Iris pigment epithelial cell (primary cell): ENCODE measurements at regions not wholly inside any gene's neighbourhood (a gene's known extent, or its start where the extent isn't known, plus 50 kb on each side); places are given as distances from the start of the nearest gene placed in this dataset.
A peak's percentile ranks its signal among the peaks of the same experiment; 100 is the strongest.
"Not testable (repeated sequence)": the region's sequence is repeated elsewhere in the genome, so short reads cannot be mapped to it uniquely, and the experiment has no call there.

ENCODE experiments used
- DNase-seq: peaks from one replicate; pipeline ENCODE4 v3.0.0-alpha.2; 2011; ENCODE audit warnings: low read depth

DNA sequence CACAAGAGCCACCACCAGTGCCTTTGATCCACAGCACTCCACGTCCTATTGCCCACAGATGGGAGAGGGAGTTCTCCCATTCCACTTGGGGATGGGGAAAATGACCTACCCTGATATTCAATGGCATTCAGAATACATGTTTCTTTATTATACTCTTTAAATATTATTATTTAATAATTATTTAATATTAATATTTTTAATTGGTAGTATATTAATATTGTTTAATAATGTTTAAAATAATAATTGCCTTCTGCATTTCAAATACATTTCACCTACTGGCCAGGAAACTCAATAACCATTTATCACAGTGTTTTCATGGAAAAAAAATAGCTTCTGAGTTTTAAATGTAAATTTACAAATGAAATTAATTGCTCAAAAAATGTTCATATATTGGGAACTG is 127.4 kb upstream of the G2E3 start:
- DNase-seq = no peak

DNA sequence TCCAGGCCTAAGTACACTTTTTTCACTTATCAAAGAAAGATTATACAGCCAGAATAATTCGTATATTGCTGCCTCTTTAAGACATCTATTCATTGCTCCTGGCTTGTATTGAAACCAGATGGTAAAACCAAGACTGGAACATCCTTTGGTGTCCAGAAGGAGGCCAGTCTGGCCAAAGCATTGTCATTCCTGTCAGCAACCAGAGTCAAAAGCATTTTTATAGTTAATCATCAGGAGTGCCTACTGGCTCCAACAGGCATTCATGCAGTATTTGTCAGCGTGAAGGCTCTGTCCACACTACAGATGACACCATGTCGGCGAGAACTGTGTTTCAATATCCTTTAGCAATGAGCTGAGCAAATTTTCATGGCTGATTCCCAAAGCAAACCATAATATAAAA is 118.0 kb upstream of the G2E3 start:
- no peak for DNase-seq

DNA sequence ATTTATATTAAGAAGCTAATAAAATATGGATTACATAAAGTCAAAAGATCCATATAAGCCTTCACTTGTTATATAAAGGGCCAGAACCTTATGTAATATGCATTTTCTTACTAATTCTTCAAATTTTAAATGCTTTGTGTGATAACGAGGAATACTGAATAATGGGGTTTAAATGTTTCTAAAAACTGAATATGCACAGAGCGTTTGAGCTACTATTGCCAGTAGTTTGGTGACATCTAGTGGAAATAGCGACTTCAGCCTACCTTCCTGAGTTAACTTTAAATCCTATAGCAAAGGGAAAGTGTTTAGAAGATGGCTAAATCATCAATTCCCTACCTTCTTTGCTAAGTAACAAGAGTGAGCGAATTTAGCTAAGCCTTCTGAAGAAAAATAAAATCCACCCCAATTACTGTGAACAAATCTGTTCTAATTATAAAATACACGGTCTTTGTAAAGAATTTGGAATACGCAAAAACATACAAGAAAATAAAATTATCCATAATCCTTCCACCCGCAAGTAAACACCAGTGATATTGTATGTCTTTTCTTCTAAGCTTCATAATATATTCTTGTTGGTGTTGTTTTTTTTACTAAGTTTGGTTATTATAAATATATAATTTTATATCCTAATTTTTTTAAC is 115.5 kb upstream of the G2E3 start:
- peak; percentile 54 for DNase-seq

DNA sequence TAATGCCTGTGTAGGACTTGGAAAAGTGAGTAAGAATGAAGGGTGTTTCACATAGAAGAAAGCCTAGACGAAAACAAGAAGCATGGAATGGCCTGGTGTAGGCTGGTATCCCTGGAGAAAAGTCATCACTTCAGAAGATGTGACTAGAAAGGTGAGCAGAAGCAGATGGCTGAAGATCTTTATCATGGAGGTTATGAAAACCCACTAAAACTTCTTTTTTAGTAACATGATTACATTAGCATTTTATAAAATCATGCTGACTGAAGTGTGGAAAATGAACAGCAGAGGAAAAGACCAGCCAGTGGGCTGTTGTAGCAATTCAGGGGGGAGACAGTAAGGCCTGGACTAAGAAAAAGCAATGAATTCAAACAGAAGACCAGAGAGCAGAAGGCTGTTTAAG is 114.5 kb upstream of the G2E3 start:
- no peak for DNase-seq

DNA sequence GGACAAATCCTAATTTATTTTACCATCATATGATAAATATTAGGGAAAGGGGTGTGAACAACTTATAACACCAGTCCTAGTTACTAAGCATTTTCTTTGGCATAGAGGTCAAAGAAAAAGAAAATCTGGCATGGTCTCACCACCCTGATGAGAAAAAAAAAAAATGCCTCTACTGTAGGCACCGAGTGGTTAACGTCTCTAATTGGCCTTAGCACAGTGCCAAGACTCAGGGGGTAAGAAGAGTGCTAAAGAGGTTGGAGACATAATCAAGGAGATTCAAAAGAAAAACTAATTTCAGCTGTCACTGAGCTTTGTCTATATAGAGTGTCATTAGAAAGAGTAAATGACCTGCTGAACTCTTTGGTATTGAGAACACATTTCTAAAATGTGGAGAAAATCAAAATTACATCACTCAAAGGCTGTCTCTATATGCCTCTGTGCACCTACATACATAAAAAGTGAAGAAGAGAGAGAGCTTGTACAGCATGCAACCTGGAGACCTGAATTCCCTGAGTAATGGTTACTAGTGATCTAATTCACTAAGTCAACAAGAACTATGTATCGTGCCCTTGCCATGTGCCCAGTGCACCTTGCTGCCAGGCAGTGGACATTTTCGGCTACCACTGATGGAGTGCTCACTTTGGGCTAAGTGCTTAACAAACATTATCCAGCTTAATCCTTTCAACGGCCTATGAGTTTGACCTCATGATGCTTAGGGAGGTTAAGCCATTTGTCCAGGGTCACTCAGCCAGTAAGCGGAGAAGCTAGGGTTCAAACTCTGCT is 113.8 kb upstream of the G2E3 start:
- DNase-seq = no peak

DNA sequence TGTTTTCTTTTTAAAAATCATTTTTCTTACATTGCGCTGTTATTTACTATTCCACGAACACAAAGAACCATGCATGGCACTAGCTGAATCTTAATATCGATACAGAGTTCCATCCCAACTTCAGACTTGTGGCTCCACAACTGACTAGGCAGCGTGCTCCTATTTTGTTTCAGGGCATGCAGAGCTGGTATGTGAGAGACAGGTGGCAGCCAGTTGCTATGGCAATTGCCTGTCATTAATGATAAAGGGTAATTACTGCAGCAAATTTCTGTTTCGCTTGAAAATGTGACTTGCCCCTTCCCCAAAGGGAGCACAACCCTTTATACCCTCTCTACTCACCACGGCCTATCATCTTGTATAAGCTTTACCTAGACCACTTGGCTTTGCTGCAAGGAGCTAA is 113.1 kb upstream of the G2E3 start:
- no peak for DNase-seq

DNA sequence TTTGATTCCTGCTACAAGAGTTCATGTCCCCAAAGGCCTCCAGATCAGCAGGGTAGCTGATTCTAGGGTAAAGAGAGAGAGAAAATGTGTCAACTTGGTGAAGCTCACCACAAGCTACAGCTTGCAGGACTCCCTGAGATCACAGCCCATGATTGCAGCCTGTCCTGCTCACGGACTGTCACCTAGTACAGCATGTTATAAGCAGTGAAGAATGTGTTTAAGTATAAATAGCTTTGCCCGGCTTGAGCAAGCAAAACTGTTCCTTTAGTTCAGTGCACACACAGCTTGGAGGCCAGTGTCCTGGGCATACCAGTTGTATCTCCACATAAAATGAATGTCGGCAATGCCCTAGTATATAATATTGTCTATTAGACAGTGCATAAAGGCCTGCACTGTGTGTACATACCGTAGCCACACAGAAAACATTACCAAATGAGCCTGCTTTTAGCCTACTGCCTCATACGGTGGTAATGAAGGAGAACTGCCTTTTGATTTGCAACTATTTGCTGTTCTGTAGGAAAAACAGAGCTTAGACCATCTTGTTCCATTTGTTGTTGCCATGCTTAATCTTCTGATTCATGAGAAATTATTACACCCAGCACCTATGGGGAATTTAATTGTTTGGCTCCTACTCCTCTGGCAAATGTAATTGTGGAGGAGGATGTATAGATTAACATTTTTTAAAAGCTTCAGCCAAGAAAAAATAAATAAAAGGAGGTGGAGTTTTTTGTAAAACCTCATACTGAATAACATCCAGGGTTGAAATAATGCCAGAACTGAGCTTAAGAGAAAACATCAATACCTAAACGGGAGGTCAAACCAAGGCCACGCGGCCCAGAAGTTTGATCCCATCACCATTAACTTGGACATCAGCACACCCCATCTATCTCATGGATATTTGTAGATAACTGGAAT is 108.1 kb upstream of the G2E3 start:
- DNase-seq = peak; percentile 42

DNA sequence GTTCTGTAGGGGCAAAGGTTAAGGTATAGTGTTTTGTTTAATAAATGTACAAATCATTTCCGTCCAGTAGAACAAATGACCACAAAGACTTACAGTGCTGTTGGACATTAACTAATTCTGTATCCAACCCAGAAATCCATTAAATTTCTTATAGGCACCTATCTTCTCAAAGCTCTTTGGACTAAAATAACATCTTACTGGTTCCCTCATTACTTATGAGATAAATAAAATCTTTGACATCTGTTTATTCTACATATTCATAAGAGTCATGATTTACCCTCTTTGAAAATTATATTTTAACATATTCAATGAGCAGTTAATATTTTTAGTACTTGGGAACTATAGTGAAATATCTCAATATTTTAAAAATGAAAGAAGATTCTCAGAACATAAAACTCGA is 102.7 kb upstream of the G2E3 start:
- no peak for DNase-seq

DNA sequence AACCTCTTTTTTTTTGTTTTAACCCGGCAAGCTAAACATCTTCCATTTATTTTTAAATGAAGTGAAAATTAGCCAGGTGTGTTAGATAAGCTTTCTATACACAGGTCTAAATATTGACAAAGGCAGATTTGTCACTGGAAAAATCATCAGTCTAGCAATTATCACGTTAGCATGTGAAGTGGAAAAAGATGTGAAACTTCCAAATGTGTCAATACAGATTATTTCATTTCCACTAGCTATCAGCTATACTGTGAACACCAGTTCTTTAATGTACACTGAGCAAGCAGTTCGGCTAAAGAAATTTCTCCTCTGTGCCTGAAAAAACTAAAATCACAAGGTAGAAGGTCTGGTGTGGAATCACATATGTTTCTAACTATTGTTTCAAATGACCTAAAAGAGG is 96.6 kb upstream of the G2E3 start:
- DNase-seq = no peak

DNA sequence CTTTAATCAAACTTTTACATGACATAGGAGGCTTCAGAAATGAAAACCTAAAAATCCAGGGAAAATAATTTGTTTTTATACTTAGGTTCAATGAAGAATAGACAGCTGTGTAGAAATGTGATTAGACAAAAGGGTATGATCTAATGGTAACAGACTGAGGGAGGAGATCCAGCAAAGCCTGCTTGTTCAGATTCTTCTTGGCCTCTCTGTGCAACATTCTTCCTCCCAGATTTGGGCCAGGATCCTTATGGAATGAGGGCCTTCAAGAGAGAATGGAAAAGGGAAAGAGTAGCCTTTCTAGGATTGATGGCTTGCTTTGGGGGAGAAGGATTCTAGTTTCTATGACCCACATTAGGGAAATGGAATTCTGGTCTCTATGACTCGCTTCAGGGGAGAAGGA is 94.5 kb upstream of the G2E3 start:
- no peak for DNase-seq

DNA sequence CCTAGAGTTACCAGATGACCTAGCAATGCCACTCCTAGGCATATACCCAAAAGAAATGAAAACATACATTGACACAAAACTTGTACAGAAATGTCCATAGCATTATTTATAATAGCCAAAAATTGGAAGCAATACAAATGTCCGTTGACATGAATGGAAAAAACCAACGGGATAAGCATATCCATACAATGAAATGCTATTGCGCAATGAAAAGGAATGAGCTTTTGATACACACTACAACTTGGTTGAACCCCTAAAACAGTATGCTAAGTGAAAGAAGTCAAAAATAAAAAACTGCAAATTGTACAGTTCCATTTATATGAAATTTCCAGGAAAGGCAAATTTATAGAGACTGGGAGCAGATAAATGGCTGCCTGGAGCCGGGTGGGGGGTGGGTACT is 90.6 kb upstream of the G2E3 start:
- DNase-seq = no peak

DNA sequence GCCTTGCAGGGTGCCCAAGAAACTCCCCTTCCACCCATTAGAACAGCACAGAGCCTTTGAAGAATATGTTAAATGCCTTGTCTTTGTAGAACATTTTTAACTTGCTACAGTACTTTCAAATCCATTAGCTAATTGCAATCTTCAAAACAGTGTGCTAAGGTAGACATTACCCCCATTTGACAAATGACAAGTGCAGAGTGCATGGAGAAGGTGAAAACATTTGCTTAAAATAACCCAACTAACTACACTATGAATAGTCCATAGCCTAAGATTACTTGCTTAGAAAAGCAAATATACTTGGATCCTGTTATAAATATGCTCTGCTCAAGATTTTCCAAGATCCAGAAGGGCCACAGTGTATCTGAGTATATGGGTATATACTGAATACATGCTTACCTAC is 87.0 kb upstream of the G2E3 start:
- no peak for DNase-seq

DNA sequence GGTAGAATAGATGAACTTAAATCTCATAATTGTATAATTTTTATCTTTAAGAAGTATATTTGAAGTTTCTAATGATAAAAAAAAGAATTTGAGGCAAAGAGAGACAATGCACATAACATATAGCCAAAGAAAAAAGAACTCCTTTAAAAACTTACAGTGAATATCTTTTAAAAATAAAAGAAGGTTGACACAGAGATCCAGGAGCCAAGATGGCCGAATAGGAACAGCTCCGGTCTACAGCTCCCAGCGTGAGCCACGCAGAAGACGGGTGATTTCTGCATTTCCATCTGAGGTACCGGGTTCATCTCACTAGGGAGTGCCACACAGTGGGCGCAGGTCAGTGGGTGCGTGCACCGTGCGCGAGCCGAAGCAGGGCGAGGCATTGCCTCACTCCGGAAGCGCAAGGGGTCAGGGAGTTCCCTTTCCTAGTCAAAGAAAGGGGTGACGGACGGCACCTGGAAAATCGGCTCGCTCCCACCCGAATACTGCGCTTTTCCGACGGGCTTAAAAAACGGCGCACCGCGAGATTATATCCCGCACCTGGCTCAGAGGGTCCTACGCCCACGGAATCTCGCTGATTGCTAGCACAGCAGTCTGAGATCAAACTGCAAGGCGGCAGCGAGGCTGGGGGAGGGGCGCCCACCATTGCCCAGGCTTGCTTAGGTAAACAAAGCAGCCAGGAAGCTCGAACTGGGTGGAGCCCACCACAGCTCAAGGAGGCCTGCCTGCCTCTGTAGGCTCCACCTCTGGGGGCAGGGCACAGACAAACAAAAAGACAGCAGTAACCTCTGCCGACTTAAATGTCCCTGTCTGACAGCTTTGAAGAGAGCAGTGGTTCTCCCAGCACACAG is 84.9 kb upstream of the G2E3 start:
- not testable (repeated sequence) for DNase-seq

DNA sequence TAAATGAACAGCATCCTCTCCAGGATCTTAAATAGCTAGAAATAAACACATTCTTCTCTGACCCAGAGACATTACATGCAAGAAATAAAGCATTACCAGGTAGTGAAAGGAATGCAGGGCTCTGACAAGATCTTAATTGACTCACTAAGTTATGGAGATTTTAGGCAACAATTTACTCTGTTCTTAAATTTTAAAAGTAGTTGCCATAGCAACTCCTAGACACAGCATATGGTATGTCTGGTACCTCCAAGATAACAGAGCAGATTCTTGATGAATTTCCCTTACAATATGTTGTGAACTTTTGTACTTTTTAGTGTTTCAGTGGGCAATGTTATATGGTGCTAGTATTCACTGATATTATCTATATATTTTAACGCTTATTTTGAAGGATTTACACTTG is 76.7 kb upstream of the G2E3 start:
- no peak for DNase-seq

DNA sequence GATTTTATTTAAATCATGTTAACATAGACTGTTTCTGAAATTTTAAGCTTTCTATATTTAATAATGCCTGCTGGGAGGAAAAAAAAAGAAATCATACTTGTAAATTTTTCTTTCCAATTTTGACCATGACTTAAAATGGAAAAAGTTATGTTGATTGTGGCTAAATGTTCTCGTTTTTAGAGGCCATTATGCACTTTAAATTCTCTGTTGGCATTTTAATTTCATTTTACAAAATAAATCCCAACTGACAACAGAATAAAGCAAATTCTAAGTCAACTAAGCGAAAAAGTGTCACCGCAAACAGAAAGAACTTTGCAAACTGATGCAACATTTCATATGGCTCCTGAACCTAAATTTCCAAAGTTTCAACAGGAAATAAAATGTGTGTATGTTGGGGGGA is 74.8 kb upstream of the G2E3 start:
- DNase-seq = no peak

DNA sequence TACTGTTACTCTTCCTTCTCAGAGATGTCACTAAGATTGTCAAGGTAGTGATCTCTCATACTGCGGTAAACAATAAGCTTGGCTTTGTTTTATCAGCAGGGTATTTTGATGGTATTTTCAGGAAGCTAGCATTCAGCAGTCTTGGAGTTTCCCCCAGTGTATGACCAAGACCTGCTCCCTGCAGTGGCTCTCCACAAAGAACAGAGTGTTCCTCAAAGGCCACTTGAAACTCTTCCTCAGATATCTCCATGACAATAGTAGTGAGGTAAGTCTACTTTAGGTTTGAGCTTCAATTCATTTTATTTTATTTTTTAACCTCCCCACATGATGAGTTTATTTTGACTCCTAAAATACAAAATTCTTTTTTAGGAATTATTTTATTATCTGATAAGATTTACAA is 74.0 kb upstream of the G2E3 start:
- no peak for DNase-seq

DNA sequence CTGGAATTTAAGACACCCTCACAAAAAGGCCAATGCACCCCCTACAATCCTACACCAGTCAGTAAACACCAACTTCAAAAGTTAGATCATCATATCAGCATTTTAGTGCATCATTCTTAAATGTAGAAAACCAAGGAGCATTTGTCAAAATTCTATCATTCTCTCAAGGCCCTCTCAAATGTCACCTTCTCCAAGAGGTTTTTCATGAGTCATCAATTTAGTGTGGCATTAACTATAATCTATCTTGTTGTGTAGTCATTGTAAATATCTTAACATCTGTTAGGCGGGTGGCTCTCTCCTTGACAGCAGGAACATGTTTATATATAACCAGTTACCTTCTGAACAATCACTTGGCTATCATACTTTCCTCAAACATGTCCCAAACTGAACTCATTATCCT is 62.1 kb upstream of the G2E3 start:
- no peak for DNase-seq

DNA sequence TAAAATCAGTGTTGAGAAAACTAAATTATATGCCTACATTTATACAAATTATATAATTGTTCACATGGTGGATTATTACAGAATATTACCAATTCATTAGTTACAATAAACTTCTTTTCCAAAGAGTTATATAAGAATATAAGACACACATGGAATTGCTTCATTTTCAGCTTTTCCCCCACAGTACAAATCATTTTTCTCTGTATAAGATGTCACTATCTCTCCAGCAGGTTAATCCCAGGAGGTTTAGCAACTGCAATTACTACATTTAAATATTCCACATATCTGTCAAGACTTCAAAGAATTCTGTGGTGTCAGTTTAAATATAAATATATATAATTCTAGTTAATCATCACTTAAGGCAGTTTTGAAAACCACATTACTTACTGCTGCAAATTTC is 59.6 kb upstream of the G2E3 start:
- DNase-seq = no peak

DNA sequence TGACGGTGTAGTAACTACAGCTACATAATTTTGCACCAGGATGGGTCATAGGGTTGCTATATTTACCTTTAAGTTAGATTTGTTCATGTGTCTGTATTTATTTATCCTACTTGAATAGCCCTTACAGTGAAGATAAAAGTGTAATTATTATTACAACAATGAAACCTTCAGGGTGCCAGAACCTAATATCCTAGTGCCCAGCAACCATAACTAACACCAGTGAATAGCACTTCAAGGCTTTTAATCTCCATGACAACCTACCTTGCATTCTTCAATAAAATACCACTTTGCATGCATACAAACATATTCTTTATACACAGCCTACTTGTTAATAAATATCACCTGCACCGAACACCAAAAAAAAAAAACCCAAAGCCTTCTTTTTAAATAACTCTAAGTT is 58.7 kb upstream of the G2E3 start:
- DNase-seq = no peak

DNA sequence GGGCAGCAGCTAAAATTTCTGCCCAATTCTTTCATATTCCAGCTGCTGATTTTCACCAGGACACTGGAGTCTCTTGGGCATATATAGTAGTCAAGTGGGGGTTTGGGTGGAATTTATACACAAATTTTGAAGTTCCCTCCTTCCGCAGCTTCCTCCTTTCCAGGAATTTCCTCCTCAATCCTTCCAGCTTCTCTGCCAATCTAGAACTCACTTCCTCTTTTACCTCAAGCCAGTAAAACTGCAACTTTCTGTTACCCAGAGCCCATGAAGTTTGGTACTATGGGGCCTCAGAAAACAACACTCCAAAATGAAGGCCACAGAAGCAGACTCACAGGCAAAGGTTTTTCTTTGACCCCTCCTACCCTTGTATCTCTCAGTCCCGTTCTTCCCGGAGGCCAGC is 51.7 kb upstream of the G2E3 start:
- no peak for DNase-seq
